ENCODE measurements at regions not wholly inside any gene's neighbourhood (a gene's known extent, or its start where the extent isn't known, plus 50 kb on each side); places are given as distances from the start of the nearest gene placed in this dataset.

GRCh38 chr3:180776433-180776832 lies 97.1 kb upstream of the CCDC39 start:
- TF ChIP-seq CTCF (IDR thresholded peaks at IDR 0.05; ENCODE audit: extremely low read depth in 1 of 2, insufficient read depth in 1 of 2, low read depth in 1 of 2, low read length in 2 of 2) = no peak
- no peak for TF ChIP-seq POLR2AphosphoS5 (IDR thresholded peaks at IDR 0.05; ENCODE audit: insufficient read depth, low read depth, low read length)
- no peak for TF ChIP-seq POLR2A (IDR thresholded peaks at IDR 0.05; ENCODE audit: low read depth, low read length)
- TF ChIP-seq EZH2 (IDR thresholded peaks at IDR 0.05; ENCODE audit: borderline replicate concordance, low read depth, low read length, severe bottlenecking) = no peak
- TF ChIP-seq MYC (IDR thresholded peaks at IDR 0.05; ENCODE audit: low read depth, low read length) = no peak
- no peak for TF ChIP-seq MAX (IDR thresholded peaks at IDR 0.05; ENCODE audit: insufficient read depth, insufficient read length)

Data from endothelial cell of umbilical vein (primary cell).